GM04503 (cell line): ENCODE measurements at regions not wholly inside any gene's neighbourhood (a gene's known extent, or its start where the extent isn't known, plus 50 kb on each side); places are given as distances from the start of the nearest gene placed in this dataset.

ENCODE experiments used
- DNase-seq: peaks from one replicate; pipeline ENCODE4 v3.0.0-alpha.2; 2012; ENCODE audit warnings: low read depth

- DNase-seq, result no peak
These were observed 173.1 kb downstream of the CDC5L start for GRCh38 chr6:44560458-44561059.

GRCh38 chr6:44561060-44561623, 173.6 kb downstream of the CDC5L start:
- DNase-seq, result no peak

GRCh38 chr6:44561832-44562665, 174.5 kb downstream of the CDC5L start:
- DNase-seq, result no peak

GRCh38 chr6:44563397-44563796, 175.9 kb downstream of the CDC5L start:
- no peak for DNase-seq

GRCh38 chr6:44564906-44565524, 177.5 kb downstream of the CDC5L start:
- no peak for DNase-seq

GRCh38 chr6:44567406-44567805, 179.9 kb downstream of the CDC5L start:
- DNase-seq, result no peak

GRCh38 chr6:44569131-44569530, 181.6 kb downstream of the CDC5L start:
- DNase-seq, result no peak

- peak; percentile 71 for DNase-seq
These were observed 182.5 kb downstream of the CDC5L start for GRCh38 chr6:44569931-44570385.

GRCh38 chr6:44571510-44571909, 184.0 kb downstream of the CDC5L start:
- DNase-seq, result no peak

- peak; percentile 38 for DNase-seq
These were observed 184.8 kb downstream of the CDC5L start for GRCh38 chr6:44572346-44572745.

GRCh38 chr6:44575644-44576043, 188.1 kb downstream of the CDC5L start:
- peak; percentile 14 for DNase-seq

- peak; percentile 58 for DNase-seq
These were observed 188.7 kb downstream of the CDC5L start for GRCh38 chr6:44576132-44576631.

GRCh38 chr6:44580901-44581300, 193.4 kb downstream of the CDC5L start:
- peak; percentile 12 for DNase-seq

- no peak for DNase-seq
These were observed 195.4 kb downstream of the CDC5L start for GRCh38 chr6:44582930-44583329.

GRCh38 chr6:44590471-44590870, 203.0 kb downstream of the CDC5L start:
- DNase-seq, result no peak

GRCh38 chr6:44593539-44593944, 206.0 kb downstream of the CDC5L start:
- DNase-seq, result peak; percentile 3

GRCh38 chr6:44594481-44594880, 207.0 kb downstream of the CDC5L start:
- DNase-seq, result no peak

GRCh38 chr6:44598679-44599078, 211.2 kb downstream of the CDC5L start:
- DNase-seq, result no peak

GRCh38 chr6:44599672-44600071, 212.2 kb downstream of the CDC5L start:
- no peak for DNase-seq

- no peak for DNase-seq
These were observed 215.7 kb downstream of the CDC5L start for GRCh38 chr6:44603044-44603686.

GRCh38 chr6:44606504-44606903, 219.0 kb downstream of the CDC5L start:
- no peak for DNase-seq

- DNase-seq, result no peak
These were observed 219.5 kb downstream of the CDC5L start for GRCh38 chr6:44606976-44607375.
